Immature natural killer cell (primary cell): ENCODE measurements at regions not wholly inside any gene's neighbourhood (a gene's known extent, or its start where the extent isn't known, plus 50 kb on each side); places are given as distances from the start of the nearest gene placed in this dataset.
"Not testable (repeated sequence)": the region's sequence is repeated elsewhere in the genome, so short reads cannot be mapped to it uniquely, and the experiment has no call there.

Source experiments
- DNase-seq, 3 donors: peaks; one replicate each; pipeline ENCODE4 v3.0.0; 2022; ENCODE audit warnings: mixed read lengths in 1 of 3
- H3K27ac Mint-ChIP-seq, 6 donors: one replicate each; pipeline ENCODE4 v1.8.0; 2020; ENCODE audit warnings: mixed read lengths in 6 of 6, mild to moderate bottlenecking in 5 of 6, inconsistent platforms in 4 of 6, moderate library complexity in 3 of 6
- H3K27me3 Mint-ChIP-seq, 3 donors: one replicate each; pipeline ENCODE4 v1.8.0; 2020 to 2021; ENCODE audit warnings: low read depth in 3 of 3, mild to moderate bottlenecking in 3 of 3, mixed read lengths in 3 of 3, moderate library complexity in 3 of 3, inconsistent platforms in 1 of 3
- H3K36me3 Mint-ChIP-seq, 3 donors: one replicate each; pipeline ENCODE4 v1.8.0; 2020; ENCODE audit warnings: mixed read lengths in 3 of 3, inconsistent platforms in 2 of 3, mild to moderate bottlenecking in 2 of 3
- H3K4me1 Mint-ChIP-seq, 2 donors: one replicate each; pipeline ENCODE4 v1.8.0; 2020; ENCODE audit warnings: inconsistent platforms in 2 of 2, mild to moderate bottlenecking in 2 of 2, mixed read lengths in 2 of 2, moderate library complexity in 1 of 2
- H3K4me3 Mint-ChIP-seq, 5 donors: one replicate each; pipeline ENCODE4 v1.8.0; 2020; ENCODE audit warnings: mild to moderate bottlenecking in 5 of 5, mixed read lengths in 5 of 5, inconsistent platforms in 3 of 5, moderate library complexity in 3 of 5
- H3K9me3 Mint-ChIP-seq, 6 donors: one replicate each; pipeline ENCODE4 v1.8.0; 2020; ENCODE audit warnings: mild to moderate bottlenecking in 6 of 6, mixed read lengths in 6 of 6, inconsistent platforms in 4 of 6, moderate library complexity in 3 of 6

- peaks cover 0 to 2% (median under 1%) of the 10 kb centered on the region in 6 donors for H3K9me3 Mint-ChIP-seq
- no peak overlapping the region for H3K4me3 Mint-ChIP-seq
- peaks cover 0 to 2% (median 0%) of the 10 kb centered on the region in 3 donors for H3K27me3 Mint-ChIP-seq
- no peaks in the 10 kb centered on the region for H3K4me1 Mint-ChIP-seq
- H3K36me3 Mint-ChIP-seq: no peaks in the 10 kb centered on the region
- DNase-seq: no peak
- H3K27ac Mint-ChIP-seq: no peak overlapping the region
These were observed 716.3 kb downstream of the GLUD2 start for GRCh38 chrX:121763671-121764070.

- not testable (repeated sequence) for H3K4me1 Mint-ChIP-seq, H3K27me3 Mint-ChIP-seq, H3K36me3 Mint-ChIP-seq, H3K27ac Mint-ChIP-seq, H3K4me3 Mint-ChIP-seq, DNase-seq
- peaks cover 0 to 12% (median 2%) of the 10 kb centered on the region in 6 donors for H3K9me3 Mint-ChIP-seq
These were observed 720.8 kb downstream of the GLUD2 start for GRCh38 chrX:121768210-121768609.

- no peak for DNase-seq
These were observed 734.6 kb downstream of the GLUD2 start for GRCh38 chrX:121781991-121782390.

GRCh38 chrX:121782544-121782943 lies 735.1 kb downstream of the GLUD2 start:
- H3K27ac Mint-ChIP-seq: no peak overlapping the region
- no peak for DNase-seq
- no peaks in the 10 kb centered on the region for H3K27me3 Mint-ChIP-seq
- H3K4me1 Mint-ChIP-seq: no peaks in the 10 kb centered on the region
- H3K4me3 Mint-ChIP-seq: no peak overlapping the region
- peaks cover 0 to 5% (median 0%) of the 10 kb centered on the region in 6 donors for H3K9me3 Mint-ChIP-seq
- no peaks in the 10 kb centered on the region for H3K36me3 Mint-ChIP-seq

More at GRCh38 chrX:121781991-121782390, 734.6 kb downstream of the GLUD2 start:
- no peaks in the 10 kb centered on the region for H3K36me3 Mint-ChIP-seq
- H3K4me1 Mint-ChIP-seq: no peaks in the 10 kb centered on the region
- no peaks in the 10 kb centered on the region for H3K27me3 Mint-ChIP-seq
- no peak overlapping the region for H3K27ac Mint-ChIP-seq
- H3K9me3 Mint-ChIP-seq: peaks cover 0 to 5% (median 0%) of the 10 kb centered on the region in 6 donors
- H3K4me3 Mint-ChIP-seq: no peak overlapping the region

- no peak for DNase-seq
- Mint-ChIP-seq H3K27me3 (no peaks in the 10 kb centered on the region), H3K36me3 (no peaks in the 10 kb centered on the region), H3K27ac (no peak overlapping the region), H3K9me3 (peaks cover 0 to 5% (median 0%) of the 10 kb centered on the region in 6 donors), H3K4me1 (no peaks in the 10 kb centered on the region), H3K4me3 (no peak overlapping the region)
These were observed 735.6 kb downstream of the GLUD2 start for GRCh38 chrX:121782976-121783375.

- no peaks in the 10 kb centered on the region for H3K36me3 Mint-ChIP-seq
- no peak for DNase-seq
- H3K4me3 Mint-ChIP-seq: no peak overlapping the region
- no peak overlapping the region for H3K27ac Mint-ChIP-seq
- no peaks in the 10 kb centered on the region for H3K4me1 Mint-ChIP-seq
- H3K9me3 Mint-ChIP-seq: peaks cover 0 to 5% (median 3%) of the 10 kb centered on the region in 6 donors
- peaks cover 0 to 3% (median 0%) of the 10 kb centered on the region in 3 donors for H3K27me3 Mint-ChIP-seq
These were observed 755.5 kb downstream of the GLUD2 start for GRCh38 chrX:121802881-121803412.

GRCh38 chrX:121823406-121823805 lies 776.0 kb downstream of the GLUD2 start:
- H3K4me1 Mint-ChIP-seq: no peaks in the 10 kb centered on the region
- H3K27ac Mint-ChIP-seq: no peak overlapping the region
- H3K4me3 Mint-ChIP-seq: no peak overlapping the region
- peaks cover 0 to 5% (median 3%) of the 10 kb centered on the region in 6 donors for H3K9me3 Mint-ChIP-seq
- H3K27me3 Mint-ChIP-seq: no peaks in the 10 kb centered on the region
- no peaks in the 10 kb centered on the region for H3K36me3 Mint-ChIP-seq
- no peak for DNase-seq

GRCh38 chrX:121831601-121832000 lies 784.2 kb downstream of the GLUD2 start:
- Mint-ChIP-seq H3K27ac (no peak overlapping the region), H3K36me3 (no peaks in the 10 kb centered on the region), H3K4me3 (no peak overlapping the region), H3K27me3 (peaks cover 0 to 2% (median 2%) of the 10 kb centered on the region in 3 donors), H3K9me3 (peaks cover 0 to 3% (median 0%) of the 10 kb centered on the region in 6 donors), H3K4me1 (no peaks in the 10 kb centered on the region)
- no peak for DNase-seq

- H3K4me1 Mint-ChIP-seq: no peaks in the 10 kb centered on the region
- H3K36me3 Mint-ChIP-seq: no peaks in the 10 kb centered on the region
These were observed 785.0 kb downstream of the GLUD2 start for GRCh38 chrX:121832446-121832845.

GRCh38 chrX:121836000-121836399 lies 788.6 kb downstream of the GLUD2 start:
- Mint-ChIP-seq H3K27me3 (peaks cover 0 to 2% (median 0%) of the 10 kb centered on the region in 3 donors), H3K4me1 (no peaks in the 10 kb centered on the region), H3K36me3 (no peaks in the 10 kb centered on the region)

More at GRCh38 chrX:121832446-121832845, 785.0 kb downstream of the GLUD2 start:
- Mint-ChIP-seq H3K27me3 (peaks cover 0 to 2% (median 2%) of the 10 kb centered on the region in 3 donors), H3K27ac (no peak overlapping the region), H3K9me3 (peaks cover 0 to 3% (median 0%) of the 10 kb centered on the region in 6 donors), H3K4me3 (no peak overlapping the region)
- no peak for DNase-seq

GRCh38 chrX:121851033-121851432 lies 803.6 kb downstream of the GLUD2 start:
- Mint-ChIP-seq H3K27ac (no peak overlapping the region), H3K4me3 (no peak overlapping the region), H3K36me3 (no peaks in the 10 kb centered on the region)

More at GRCh38 chrX:121836000-121836399, 788.6 kb downstream of the GLUD2 start:
- H3K9me3 Mint-ChIP-seq: peaks cover 0 to 3% (median under 1%) of the 10 kb centered on the region in 6 donors
- H3K4me3 Mint-ChIP-seq: no peak overlapping the region
- DNase-seq: no peak
- H3K27ac Mint-ChIP-seq: no peak overlapping the region

GRCh38 chrX:121853762-121854613 lies 806.6 kb downstream of the GLUD2 start:
- Mint-ChIP-seq H3K27ac (no peak overlapping the region), H3K4me3 (no peak overlapping the region), H3K4me1 (no peaks in the 10 kb centered on the region)

More at GRCh38 chrX:121851033-121851432, 803.6 kb downstream of the GLUD2 start:
- no peak for DNase-seq
- peaks cover 0 to 13% (median 1%) of the 10 kb centered on the region in 6 donors for H3K9me3 Mint-ChIP-seq
- H3K27me3 Mint-ChIP-seq: no peaks in the 10 kb centered on the region
- no peaks in the 10 kb centered on the region for H3K4me1 Mint-ChIP-seq

GRCh38 chrX:121854614-121854911 lies 807.2 kb downstream of the GLUD2 start:
- Mint-ChIP-seq H3K4me3 (no peak overlapping the region), H3K27ac (no peak overlapping the region)

More at GRCh38 chrX:121853762-121854613, 806.6 kb downstream of the GLUD2 start:
- Mint-ChIP-seq H3K36me3 (no peaks in the 10 kb centered on the region), H3K9me3 (peaks cover 0 to 7% (median 1%) of the 10 kb centered on the region in 6 donors), H3K27me3 (no peaks in the 10 kb centered on the region)
- no peak for DNase-seq

GRCh38 chrX:121858867-121859647 lies 811.6 kb downstream of the GLUD2 start:
- H3K36me3 Mint-ChIP-seq: no peaks in the 10 kb centered on the region
- H3K4me3 Mint-ChIP-seq: no peak overlapping the region
- no peak for DNase-seq
- H3K27ac Mint-ChIP-seq: no peak overlapping the region
- peaks cover 0 to 3% (median 0%) of the 10 kb centered on the region in 6 donors for H3K9me3 Mint-ChIP-seq
- no peaks in the 10 kb centered on the region for H3K27me3 Mint-ChIP-seq
- H3K4me1 Mint-ChIP-seq: no peaks in the 10 kb centered on the region

More at GRCh38 chrX:121854614-121854911, 807.2 kb downstream of the GLUD2 start:
- H3K9me3 Mint-ChIP-seq: peaks cover 0 to 7% (median 1%) of the 10 kb centered on the region in 6 donors
- H3K27me3 Mint-ChIP-seq: no peaks in the 10 kb centered on the region
- H3K36me3 Mint-ChIP-seq: no peaks in the 10 kb centered on the region
- no peaks in the 10 kb centered on the region for H3K4me1 Mint-ChIP-seq
- DNase-seq: no peak
